ENCODE measurements at regions not wholly inside any gene's neighbourhood (a gene's known extent, or its start where the extent isn't known, plus 50 kb on each side); places are given as distances from the start of the nearest gene placed in this dataset.

DNA sequence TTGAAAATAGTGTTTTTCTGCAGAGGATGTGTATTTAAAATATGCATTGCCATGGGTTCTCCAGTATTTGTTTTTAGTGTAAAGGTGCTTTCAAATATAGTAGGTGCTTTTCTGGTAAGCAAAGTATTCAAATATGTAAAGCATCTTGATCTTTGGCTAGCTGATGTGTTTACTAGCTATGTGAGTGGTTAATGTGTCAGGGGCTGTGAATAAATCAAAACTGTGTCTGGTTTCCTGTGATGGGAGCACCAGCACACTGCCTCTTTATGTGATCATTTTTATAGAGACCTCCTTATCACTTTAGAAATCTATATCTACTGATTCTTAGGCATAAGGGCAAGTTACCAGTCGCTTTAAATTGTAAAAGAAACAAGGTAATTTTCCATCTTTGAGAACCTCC, 388.9 kb upstream of the MAN1A1 start:
- Histone ChIP-seq H3T11ph (ENCODE audit: low read length) (no peak overlapping the region), H3K4ac (ENCODE audit: low read depth, low read length) (no peak overlapping the region), H3K79me2 (ENCODE audit: insufficient read depth, low read length) (no peaks in the 10 kb centered on the region), H3K79me1 (ENCODE audit: insufficient read depth, low read depth, low read length, poor library complexity, severe bottlenecking) (no peaks in the 10 kb centered on the region), H2BK5ac (ENCODE audit: insufficient read length, low read length) (no peak overlapping the region), H3K18ac (ENCODE audit: insufficient read length, low read depth, low read length) (no peak overlapping the region), H2BK20ac (ENCODE audit: low read depth, low read length, poor library complexity, severe bottlenecking) (no peak overlapping the region), H3K23me2 (ENCODE audit: insufficient read length, low read depth, low read length, poor library complexity, severe bottlenecking) (no peaks in the 10 kb centered on the region), H4K5ac (ENCODE audit: insufficient read length, low read depth, low read length) (no peak overlapping the region), H2AK5ac (ENCODE audit: insufficient read length, low read length) (no peak overlapping the region), H3K4me1 (ENCODE audit: insufficient read depth, low read length) (no peaks in the 10 kb centered on the region), H4K20me1 (ENCODE audit: control insufficient read depth, insufficient read depth, insufficient read length) (no peaks in the 10 kb centered on the region), H2BK120ac (ENCODE audit: low read depth, low read length, poor library complexity, severe bottlenecking) (no peak overlapping the region), H2BK12ac (ENCODE audit: insufficient read length, low read depth, low read length) (no peak overlapping the region), H3K27ac (ENCODE audit: insufficient read length, low read depth, low read length) (no peak overlapping the region), H4K8ac (replicated peaks; ENCODE audit: insufficient read length, low read depth, low read length) (no peak overlapping the region), H3K9ac (ENCODE audit: extremely low read depth, insufficient read length, low read length) (no peak overlapping the region), H3K23ac (ENCODE audit: insufficient read length, low read depth, low read length) (no peak overlapping the region), H2AFZ (ENCODE audit: low read length) (no peak overlapping the region), H4K91ac (ENCODE audit: insufficient read length, low read depth, low read length) (no peak overlapping the region), H3K56ac (ENCODE audit: insufficient read length, low read depth, low read length) (no peak overlapping the region), H3K27me3 (ENCODE audit: insufficient read depth, low read length) (no peaks in the 10 kb centered on the region), H3K9me3 (ENCODE audit: control insufficient read depth, low read depth, low read length) (no peaks in the 10 kb centered on the region), H3K14ac (ENCODE audit: insufficient read depth, low read length) (no peak overlapping the region), H3K4me2 (ENCODE audit: insufficient read depth, insufficient read length, low read length) (no peak overlapping the region), H2BK15ac (ENCODE audit: low read depth, low read length) (no peak overlapping the region)
- TF ChIP-seq, protein P1, sequence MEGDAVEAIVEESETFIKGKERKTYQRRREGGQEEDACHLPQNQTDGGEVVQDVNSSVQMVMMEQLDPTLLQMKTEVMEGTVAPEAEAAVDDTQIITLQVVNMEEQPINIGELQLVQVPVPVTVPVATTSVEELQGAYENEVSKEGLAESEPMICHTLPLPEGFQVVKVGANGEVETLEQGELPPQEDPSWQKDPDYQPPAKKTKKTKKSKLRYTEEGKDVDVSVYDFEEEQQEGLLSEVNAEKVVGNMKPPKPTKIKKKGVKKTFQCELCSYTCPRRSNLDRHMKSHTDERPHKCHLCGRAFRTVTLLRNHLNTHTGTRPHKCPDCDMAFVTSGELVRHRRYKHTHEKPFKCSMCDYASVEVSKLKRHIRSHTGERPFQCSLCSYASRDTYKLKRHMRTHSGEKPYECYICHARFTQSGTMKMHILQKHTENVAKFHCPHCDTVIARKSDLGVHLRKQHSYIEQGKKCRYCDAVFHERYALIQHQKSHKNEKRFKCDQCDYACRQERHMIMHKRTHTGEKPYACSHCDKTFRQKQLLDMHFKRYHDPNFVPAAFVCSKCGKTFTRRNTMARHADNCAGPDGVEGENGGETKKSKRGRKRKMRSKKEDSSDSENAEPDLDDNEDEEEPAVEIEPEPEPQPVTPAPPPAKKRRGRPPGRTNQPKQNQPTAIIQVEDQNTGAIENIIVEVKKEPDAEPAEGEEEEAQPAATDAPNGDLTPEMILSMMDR (conservative IDR thresholded peaks at IDR 0.05), result no peak
- no peaks in the 10 kb centered on the region for H3K27me3 Mint-ChIP-seq (ENCODE audit: low read depth)
- no peak for DNase-seq
- H3K27ac Mint-ChIP-seq, result no peak overlapping the region
- WGBS (ENCODE audit: extremely low coverage, insufficient read length, low lambda C conversion rate), result no CpG with 5 or more reads among the region's 1 CpG
- no peaks in the 10 kb centered on the region for H3K4me1 Mint-ChIP-seq
- H3K36me3 Mint-ChIP-seq (ENCODE audit: insufficient read depth in 1 of 3, low read depth in 3 of 3), result no peaks in the 10 kb centered on the region
- H3K4me3 Mint-ChIP-seq, result no peak overlapping the region
- H3K9me3 Mint-ChIP-seq, result no peaks in the 10 kb centered on the region

Measured in H9 (cell line).